DND-41 (cell line): ENCODE measurements at regions not wholly inside any gene's neighbourhood (a gene's known extent, or its start where the extent isn't known, plus 50 kb on each side); places are given as distances from the start of the nearest gene placed in this dataset.

Source experiments
- EZH2 ChIP-seq: IDR thresholded peaks from 3 replicates; pipeline ENCODE4 v1.6.1; 2012; ENCODE audit warnings: borderline replicate concordance, low read depth, mild to moderate bottlenecking, moderate library complexity, low read length, inconsistent platforms; ENCODE audit not compliant: severe bottlenecking
- TF ChIP-seq, protein P1 (sequence below): IDR thresholded peaks from 2 replicates; pipeline ENCODE4 v1.5.1; 2012; ENCODE audit warnings: borderline replicate concordance, low read length, moderate library complexity, mild to moderate bottlenecking; ENCODE audit not compliant: poor library complexity, severe bottlenecking; ENCODE audit errors: extremely low read depth

DNA sequence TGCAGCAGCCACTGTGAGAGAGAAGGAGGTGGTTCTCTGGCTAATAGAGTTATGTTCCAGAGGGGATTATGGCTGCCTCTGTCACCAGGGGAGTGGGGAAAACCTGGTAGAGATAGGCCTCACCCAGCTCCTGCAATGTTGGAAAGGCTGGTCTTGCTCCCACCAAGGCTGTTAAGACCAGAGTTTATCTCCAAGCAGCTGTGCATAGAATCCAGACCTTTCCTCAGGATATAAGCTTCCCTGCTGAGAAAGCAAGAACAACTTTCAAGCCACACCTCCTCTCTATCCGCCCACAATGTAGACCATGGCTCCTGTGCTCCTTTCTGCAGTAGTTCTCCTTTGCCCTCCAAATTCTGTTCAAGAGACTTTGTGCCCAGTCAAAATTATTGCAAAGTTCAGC lies 1375.4 kb downstream of the REEP3 start:
- TF ChIP-seq, protein P1, sequence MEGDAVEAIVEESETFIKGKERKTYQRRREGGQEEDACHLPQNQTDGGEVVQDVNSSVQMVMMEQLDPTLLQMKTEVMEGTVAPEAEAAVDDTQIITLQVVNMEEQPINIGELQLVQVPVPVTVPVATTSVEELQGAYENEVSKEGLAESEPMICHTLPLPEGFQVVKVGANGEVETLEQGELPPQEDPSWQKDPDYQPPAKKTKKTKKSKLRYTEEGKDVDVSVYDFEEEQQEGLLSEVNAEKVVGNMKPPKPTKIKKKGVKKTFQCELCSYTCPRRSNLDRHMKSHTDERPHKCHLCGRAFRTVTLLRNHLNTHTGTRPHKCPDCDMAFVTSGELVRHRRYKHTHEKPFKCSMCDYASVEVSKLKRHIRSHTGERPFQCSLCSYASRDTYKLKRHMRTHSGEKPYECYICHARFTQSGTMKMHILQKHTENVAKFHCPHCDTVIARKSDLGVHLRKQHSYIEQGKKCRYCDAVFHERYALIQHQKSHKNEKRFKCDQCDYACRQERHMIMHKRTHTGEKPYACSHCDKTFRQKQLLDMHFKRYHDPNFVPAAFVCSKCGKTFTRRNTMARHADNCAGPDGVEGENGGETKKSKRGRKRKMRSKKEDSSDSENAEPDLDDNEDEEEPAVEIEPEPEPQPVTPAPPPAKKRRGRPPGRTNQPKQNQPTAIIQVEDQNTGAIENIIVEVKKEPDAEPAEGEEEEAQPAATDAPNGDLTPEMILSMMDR, result no peak
- no peak for TF ChIP-seq EZH2
